Ishikawa (cell line): ENCODE measurements at regions not wholly inside any gene's neighbourhood (a gene's known extent, or its start where the extent isn't known, plus 50 kb on each side); places are given as distances from the start of the nearest gene placed in this dataset.

ENCODE experiments used
- CREB1 ChIP-seq: IDR thresholded peaks from 2 replicates; pipeline ENCODE4 v1.6.1; 2012; ENCODE audit warnings: low read depth
- EGR1 ChIP-seq: IDR thresholded peaks from 2 replicates; pipeline ENCODE4 v1.6.1; 2012
- EP300 ChIP-seq: IDR thresholded peaks from 2 replicates; pipeline ENCODE4 v1.6.1; 2012; ENCODE audit warnings: borderline replicate concordance
- FOXM1 ChIP-seq: IDR thresholded peaks from 2 replicates; pipeline ENCODE4 v1.6.1; 2012; ENCODE audit warnings: low read depth, borderline replicate concordance
- TAF1 ChIP-seq: IDR thresholded peaks from 2 replicates; pipeline ENCODE4 v1.6.1; 2012; ENCODE audit warnings: low read depth, mild to moderate bottlenecking
- TCF12 ChIP-seq: IDR thresholded peaks from 2 replicates; pipeline ENCODE4 v1.6.1; 2012; ENCODE audit warnings: low read depth
- YY1 ChIP-seq: IDR thresholded peaks from 2 replicates; pipeline ENCODE4 v1.6.1; 2012; ENCODE audit warnings: low read depth
- TF ChIP-seq, protein P1 (sequence below): IDR thresholded peaks from 2 replicates; pipeline ENCODE4 v1.6.1; 2012; ENCODE audit warnings: low read depth, mild to moderate bottlenecking
- TF ChIP-seq, protein P2 (sequence below): IDR thresholded peaks from 2 replicates; pipeline ENCODE4 v1.6.1; 2012

DNA sequence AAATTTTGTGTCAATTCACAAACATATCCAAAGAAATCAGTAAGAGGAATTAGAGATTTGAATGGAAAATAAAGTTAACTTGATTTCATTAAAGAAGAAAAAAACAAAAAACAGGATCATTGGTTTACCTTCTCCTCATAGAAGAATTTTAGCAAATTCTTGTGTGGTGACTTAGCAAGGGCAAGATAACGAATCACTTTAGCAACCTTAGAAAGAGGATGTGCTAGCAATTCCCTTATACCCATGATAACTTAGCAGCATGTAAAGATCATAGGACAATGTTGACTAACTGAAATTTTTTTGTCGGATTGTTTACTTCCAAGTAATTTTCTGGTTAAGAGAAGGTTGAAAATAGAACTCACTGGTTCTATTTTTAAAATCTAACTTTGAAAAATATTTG is 609.3 kb downstream of the GBE1 start:
- TF ChIP-seq CREB1 (no peak), EP300 (no peak), FOXM1 (no peak), TCF12 (no peak), EGR1 (no peak), YY1 (no peak), TAF1 (no peak)
- TF ChIP-seq, protein P1, sequence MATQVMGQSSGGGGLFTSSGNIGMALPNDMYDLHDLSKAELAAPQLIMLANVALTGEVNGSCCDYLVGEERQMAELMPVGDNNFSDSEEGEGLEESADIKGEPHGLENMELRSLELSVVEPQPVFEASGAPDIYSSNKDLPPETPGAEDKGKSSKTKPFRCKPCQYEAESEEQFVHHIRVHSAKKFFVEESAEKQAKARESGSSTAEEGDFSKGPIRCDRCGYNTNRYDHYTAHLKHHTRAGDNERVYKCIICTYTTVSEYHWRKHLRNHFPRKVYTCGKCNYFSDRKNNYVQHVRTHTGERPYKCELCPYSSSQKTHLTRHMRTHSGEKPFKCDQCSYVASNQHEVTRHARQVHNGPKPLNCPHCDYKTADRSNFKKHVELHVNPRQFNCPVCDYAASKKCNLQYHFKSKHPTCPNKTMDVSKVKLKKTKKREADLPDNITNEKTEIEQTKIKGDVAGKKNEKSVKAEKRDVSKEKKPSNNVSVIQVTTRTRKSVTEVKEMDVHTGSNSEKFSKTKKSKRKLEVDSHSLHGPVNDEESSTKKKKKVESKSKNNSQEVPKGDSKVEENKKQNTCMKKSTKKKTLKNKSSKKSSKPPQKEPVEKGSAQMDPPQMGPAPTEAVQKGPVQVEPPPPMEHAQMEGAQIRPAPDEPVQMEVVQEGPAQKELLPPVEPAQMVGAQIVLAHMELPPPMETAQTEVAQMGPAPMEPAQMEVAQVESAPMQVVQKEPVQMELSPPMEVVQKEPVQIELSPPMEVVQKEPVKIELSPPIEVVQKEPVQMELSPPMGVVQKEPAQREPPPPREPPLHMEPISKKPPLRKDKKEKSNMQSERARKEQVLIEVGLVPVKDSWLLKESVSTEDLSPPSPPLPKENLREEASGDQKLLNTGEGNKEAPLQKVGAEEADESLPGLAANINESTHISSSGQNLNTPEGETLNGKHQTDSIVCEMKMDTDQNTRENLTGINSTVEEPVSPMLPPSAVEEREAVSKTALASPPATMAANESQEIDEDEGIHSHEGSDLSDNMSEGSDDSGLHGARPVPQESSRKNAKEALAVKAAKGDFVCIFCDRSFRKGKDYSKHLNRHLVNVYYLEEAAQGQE = no peak
- TF ChIP-seq, protein P2, sequence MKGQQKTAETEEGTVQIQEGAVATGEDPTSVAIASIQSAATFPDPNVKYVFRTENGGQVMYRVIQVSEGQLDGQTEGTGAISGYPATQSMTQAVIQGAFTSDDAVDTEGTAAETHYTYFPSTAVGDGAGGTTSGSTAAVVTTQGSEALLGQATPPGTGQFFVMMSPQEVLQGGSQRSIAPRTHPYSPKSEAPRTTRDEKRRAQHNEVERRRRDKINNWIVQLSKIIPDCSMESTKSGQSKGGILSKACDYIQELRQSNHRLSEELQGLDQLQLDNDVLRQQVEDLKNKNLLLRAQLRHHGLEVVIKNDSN = no peak
